Mammary epithelial cell (primary cell): ENCODE measurements at regions not wholly inside any gene's neighbourhood (a gene's known extent, or its start where the extent isn't known, plus 50 kb on each side); places are given as distances from the start of the nearest gene placed in this dataset.

Source experiments
- CTCF ChIP-seq, 2 donors: IDR thresholded peaks in 1 of 2; conservative IDR thresholded peaks in 1 of 2; 2 replicates each; pipeline ENCODE4 v1.5.1; 2011 to 2012; ENCODE audit warnings: inconsistent platforms in 2 of 2, low read length in 2 of 2, mild to moderate bottlenecking in 2 of 2, control low read depth in 1 of 2, low read depth in 1 of 2; ENCODE audit not compliant: insufficient read depth in 1 of 2; ENCODE audit errors: extremely low read depth in 1 of 2
- EZH2 ChIP-seq: IDR thresholded peaks from 2 replicates; pipeline ENCODE4 v1.6.1; 2012; ENCODE audit warnings: low read length, inconsistent platforms, borderline replicate concordance

GRCh38 chr7:1619152-1620079 lies 49.6 kb upstream of the PSMG3 start:
- no peak for TF ChIP-seq CTCF (conservative IDR thresholded peaks at IDR 0.05 in 1 of 2, IDR thresholded peaks at IDR 0.05 in 1 of 2; ENCODE audit: extremely low read depth in 1 of 2, insufficient read depth in 1 of 2, low read depth in 1 of 2, low read length in 2 of 2)
- no peak for TF ChIP-seq EZH2
